ENCODE measurements at regions not wholly inside any gene's neighbourhood (a gene's known extent, or its start where the extent isn't known, plus 50 kb on each side); places are given as distances from the start of the nearest gene placed in this dataset.
A peak's percentile ranks its signal among the peaks of the same experiment; 100 is the strongest.

DNA sequence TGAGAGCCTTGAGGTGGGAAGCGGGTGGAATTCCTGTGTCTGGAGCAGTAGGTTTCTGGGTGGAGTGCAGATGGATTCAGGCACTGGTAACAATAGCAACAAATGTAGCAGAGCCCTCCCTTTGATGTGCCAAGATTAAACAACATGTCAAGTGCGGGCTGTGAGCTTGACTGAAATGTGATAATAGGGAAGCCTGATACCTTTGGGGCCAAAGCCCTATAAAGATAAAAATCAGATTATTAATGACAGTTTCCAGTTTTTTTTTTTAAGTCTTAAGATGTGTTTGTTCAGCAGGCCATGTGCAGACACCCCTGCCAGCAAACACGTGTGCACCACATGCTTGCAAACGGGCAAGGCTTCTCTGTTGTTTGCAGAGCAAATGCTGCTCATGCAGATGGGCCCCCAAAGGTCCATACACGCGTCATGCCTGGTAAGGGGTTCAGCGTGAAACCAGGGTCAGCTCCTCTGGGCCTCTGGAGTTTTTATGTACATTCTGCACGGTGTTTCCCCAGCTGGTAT lies 193.2 kb downstream of the GADD45G start:
- DNase-seq (ENCODE audit: low spot score in 2 of 2) (no peak), ATAC-seq (no peak)
- Mint-ChIP-seq H3K9me3 (no peaks in the 10 kb centered on the region), H3K36me3 (no peaks in the 10 kb centered on the region), H3K27ac (no peak overlapping the region)

DNA sequence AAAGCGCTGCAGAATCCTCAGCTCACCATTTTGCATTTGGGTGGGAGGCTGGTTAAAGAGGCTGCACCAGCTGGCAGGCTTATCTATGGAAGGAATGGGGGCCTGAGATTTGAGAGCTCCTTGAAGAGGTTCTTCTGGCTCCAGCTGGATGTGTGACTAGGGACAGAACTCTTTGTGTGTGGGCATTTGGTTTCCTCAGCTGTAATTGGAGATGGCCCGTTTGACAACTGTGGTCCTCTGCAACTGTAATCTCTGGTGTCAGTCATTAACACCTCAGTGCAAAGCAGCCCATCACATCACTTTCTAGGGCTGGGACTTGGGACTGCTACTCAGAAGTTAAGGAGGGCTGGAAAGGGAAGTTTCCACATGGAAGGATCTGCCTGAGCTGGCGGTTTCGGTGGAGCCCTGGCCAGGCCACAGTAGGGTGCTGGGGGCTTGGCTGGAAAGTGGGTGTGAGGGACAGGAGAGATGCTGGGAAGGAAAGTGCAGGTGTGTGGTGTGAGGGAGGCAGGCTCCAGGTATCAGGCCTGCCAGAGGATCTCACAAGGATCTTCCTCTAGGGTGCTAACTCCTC lies 193.8 kb downstream of the GADD45G start:
- no peaks in the 10 kb centered on the region for H3K9me3 Mint-ChIP-seq
- DNase-seq (ENCODE audit: low spot score in 2 of 2) = no peak
- ATAC-seq = no peak

GRCh38 chr9:89799221-89799620 lies 194.4 kb downstream of the GADD45G start:
- Mint-ChIP-seq H3K27ac (no peak overlapping the region), H3K36me3 (no peaks in the 10 kb centered on the region), H3K9me3 (no peaks in the 10 kb centered on the region)
- no peak for ATAC-seq
- DNase-seq (ENCODE audit: low spot score in 2 of 2) = no peak

More for the DNA sequence above, 193.8 kb downstream of the GADD45G start:
- no peaks in the 10 kb centered on the region for H3K36me3 Mint-ChIP-seq
- H3K27ac Mint-ChIP-seq = no peak overlapping the region

DNA sequence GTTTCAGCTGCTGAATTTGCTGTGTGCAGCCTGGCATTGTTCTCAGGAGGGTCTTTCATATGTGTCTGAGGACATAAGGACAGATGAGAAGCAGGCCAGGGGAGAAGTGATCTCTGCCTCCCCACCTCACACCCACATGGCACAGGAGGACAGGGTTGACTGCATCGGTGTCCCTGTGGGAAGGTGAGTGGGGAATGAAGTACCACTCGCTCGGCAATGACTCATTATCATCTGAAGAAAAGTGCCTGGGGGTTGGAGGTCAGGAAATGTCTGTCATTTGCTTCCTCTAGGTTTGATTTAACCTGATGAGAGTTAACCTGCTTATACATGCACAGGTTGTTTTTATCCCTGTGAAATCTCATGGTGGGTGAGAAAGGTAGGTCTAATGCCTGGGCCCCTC lies 195.0 kb downstream of the GADD45G start:
- no peaks in the 10 kb centered on the region for H3K9me3 Mint-ChIP-seq
- peak overlapping the region in 1 of 2 donors; percentile 14 for H3K27ac Mint-ChIP-seq
- H3K36me3 Mint-ChIP-seq = no peaks in the 10 kb centered on the region
- no peak for DNase-seq (ENCODE audit: low spot score in 2 of 2)
- ATAC-seq = no peak

GRCh38 chr9:89801341-89801740 lies 196.5 kb downstream of the GADD45G start:
- Mint-ChIP-seq H3K9me3 (no peaks in the 10 kb centered on the region), H3K36me3 (no peaks in the 10 kb centered on the region), H3K27ac (no peak overlapping the region)
- ATAC-seq (no peak), DNase-seq (ENCODE audit: low spot score in 2 of 2) (no peak)

GRCh38 chr9:89801742-89802670 lies 197.2 kb downstream of the GADD45G start:
- ATAC-seq (no peak), DNase-seq (ENCODE audit: low spot score in 2 of 2) (peak in 1 of 2 donors; percentile 7)
- Mint-ChIP-seq H3K36me3 (no peaks in the 10 kb centered on the region), H3K27ac (no peak overlapping the region), H3K9me3 (no peaks in the 10 kb centered on the region)

- Mint-ChIP-seq H3K27ac (no peak overlapping the region), H3K9me3 (no peaks in the 10 kb centered on the region), H3K36me3 (no peaks in the 10 kb centered on the region)
- ATAC-seq (no peak), DNase-seq (ENCODE audit: low spot score in 2 of 2) (peak in 1 of 2 donors; percentile 25)
Measured at GRCh38 chr9:89802781-89803355, 198.1 kb downstream of the GADD45G start.

GRCh38 chr9:89803403-89803802 lies 198.6 kb downstream of the GADD45G start:
- Mint-ChIP-seq H3K9me3 (no peaks in the 10 kb centered on the region), H3K36me3 (no peaks in the 10 kb centered on the region), H3K27ac (no peak overlapping the region)
- no peak for ATAC-seq
- peak in 1 of 2 donors; percentile 33 for DNase-seq (ENCODE audit: low spot score in 2 of 2)

DNA sequence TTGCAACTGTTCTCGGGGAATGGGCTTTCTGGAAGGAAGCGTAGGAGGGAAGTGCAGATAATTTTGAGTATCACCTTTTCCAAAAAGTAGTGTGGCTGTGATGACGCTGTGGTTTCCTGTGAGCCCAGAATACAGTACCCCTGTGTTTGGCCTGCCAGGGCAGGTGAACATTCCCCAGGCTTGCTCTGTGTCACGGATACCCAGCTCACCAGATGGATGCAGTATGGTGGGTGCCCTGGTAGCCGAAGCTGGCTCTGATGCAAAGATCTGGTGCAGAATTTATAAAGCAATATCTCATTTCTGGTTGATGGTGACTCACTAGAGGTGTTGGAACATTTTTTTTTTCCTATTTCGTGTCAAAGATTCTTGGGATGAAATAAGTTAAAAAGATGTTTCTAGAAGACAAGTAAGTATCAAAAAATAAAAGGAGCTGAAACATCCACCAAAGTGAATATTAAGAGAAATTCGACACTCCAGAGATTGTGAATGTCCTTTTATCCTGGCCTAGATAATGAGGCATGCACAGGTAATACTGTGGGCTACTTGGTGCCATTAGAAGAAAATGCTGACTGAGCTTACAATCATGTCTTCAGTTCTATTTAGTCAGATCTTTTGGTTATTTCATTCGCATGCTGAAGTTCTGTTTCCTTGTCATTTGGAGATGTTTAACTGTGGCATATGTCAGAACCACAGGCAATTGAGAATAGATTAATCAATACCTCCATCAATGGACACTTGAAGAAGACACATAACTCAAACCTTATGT lies 200.1 kb downstream of the GADD45G start:
- Mint-ChIP-seq H3K27ac (no peak overlapping the region), H3K9me3 (no peaks in the 10 kb centered on the region), H3K36me3 (no peaks in the 10 kb centered on the region)
- DNase-seq (ENCODE audit: low spot score in 2 of 2) (peak in 1 of 2 donors; percentile 18), ATAC-seq (no peak)

- DNase-seq (ENCODE audit: low spot score in 2 of 2) (peak in 1 of 2 donors; percentile 33), ATAC-seq (no peak)
- no peaks in the 10 kb centered on the region for H3K36me3 Mint-ChIP-seq
- H3K9me3 Mint-ChIP-seq = no peaks in the 10 kb centered on the region
- H3K27ac Mint-ChIP-seq = peak overlapping the region in 1 of 2 donors; percentile 83
Measured at GRCh38 chr9:89805571-89806292, 200.9 kb downstream of the GADD45G start.

DNA sequence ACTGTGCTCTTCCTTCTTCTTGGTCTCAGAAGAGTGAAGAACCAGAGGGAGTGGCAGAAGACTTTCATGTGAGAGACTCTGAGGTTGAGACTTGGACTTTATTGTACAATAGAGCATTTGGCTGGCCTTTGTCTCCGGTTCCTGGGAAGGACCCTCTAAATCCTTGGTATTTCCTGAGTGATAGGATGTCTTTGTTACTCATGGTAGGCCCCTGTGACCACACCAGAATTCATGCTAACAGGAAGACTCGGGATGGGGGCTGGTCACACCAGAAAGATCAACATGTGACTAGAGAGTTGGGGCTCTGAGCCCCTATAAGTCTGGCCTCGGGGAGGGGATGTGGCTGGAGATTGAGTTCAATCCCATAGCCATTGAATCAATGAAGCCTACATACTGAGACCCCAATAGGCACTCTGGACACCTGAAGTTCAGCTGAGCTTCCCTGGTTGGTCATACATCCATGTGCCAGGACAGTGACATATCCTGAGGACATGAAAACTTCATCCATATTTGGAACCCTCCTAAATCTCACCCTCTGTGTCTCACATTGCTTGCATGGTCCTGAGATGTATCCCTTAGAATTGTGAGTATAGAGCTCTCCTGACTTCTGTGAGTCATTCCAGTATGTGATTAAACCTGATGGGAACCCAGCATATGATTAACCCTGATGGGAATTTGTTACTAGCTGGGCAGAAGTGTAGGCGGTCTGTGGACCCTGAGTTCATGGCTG lies 201.7 kb downstream of the GADD45G start:
- ATAC-seq (peak in 1 of 2 donors; percentile 26), DNase-seq (ENCODE audit: low spot score in 2 of 2) (no peak)
- Mint-ChIP-seq H3K36me3 (no peaks in the 10 kb centered on the region), H3K27ac (peak overlapping the region in 1 of 2 donors; percentile 22), H3K9me3 (no peaks in the 10 kb centered on the region)

DNA sequence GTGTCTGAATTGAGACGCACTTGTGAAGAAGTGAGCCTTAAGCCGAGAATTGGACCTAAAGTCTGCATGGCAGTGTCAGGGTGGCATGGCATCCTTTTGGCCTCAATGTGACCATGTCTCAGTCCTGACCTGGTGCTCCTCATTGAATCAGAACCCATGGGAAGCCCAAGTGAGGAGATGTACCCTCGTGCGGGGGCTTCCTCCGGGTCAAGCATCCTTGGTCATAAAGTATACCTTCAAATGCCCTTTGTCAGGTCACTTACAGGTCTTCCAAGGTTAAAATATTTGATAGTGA lies 202.2 kb downstream of the GADD45G start:
- no peaks in the 10 kb centered on the region for H3K36me3 Mint-ChIP-seq
- DNase-seq (ENCODE audit: low spot score in 2 of 2) (no peak), ATAC-seq (no peak)
- no peaks in the 10 kb centered on the region for H3K9me3 Mint-ChIP-seq
- H3K27ac Mint-ChIP-seq = no peak overlapping the region

DNA sequence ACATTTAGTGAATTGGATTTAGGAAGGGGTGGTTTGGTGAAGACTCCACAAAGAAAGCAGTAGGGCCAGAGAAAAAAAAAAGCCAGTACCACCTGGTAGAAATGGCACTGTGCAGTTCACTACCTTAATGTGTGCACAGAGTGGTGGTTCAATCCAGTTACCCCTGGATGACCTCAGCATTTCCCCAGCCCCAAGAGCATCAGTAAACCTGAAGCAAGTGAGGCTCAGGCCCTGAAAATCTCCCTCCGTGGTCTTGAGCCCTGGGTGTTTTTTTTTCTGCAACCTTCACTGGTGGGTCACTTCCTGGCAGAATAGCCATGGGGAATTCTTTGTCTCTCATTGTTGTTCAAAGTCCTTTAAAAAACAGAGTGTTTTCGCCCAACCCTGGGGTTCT lies 202.9 kb downstream of the GADD45G start:
- H3K36me3 Mint-ChIP-seq = no peaks in the 10 kb centered on the region
- DNase-seq (ENCODE audit: low spot score in 2 of 2) = no peak
- no peak for ATAC-seq
- H3K9me3 Mint-ChIP-seq = no peaks in the 10 kb centered on the region
- H3K27ac Mint-ChIP-seq = peak overlapping the region in 1 of 2 donors; percentile 38

GRCh38 chr9:89808076-89808755 lies 203.4 kb downstream of the GADD45G start:
- DNase-seq (ENCODE audit: low spot score in 2 of 2) (peak in 1 of 2 donors; percentile 37), ATAC-seq (no peak)
- Mint-ChIP-seq H3K27ac (peak overlapping the region; percentile 38 to 81), H3K9me3 (no peaks in the 10 kb centered on the region), H3K36me3 (no peaks in the 10 kb centered on the region)

- Mint-ChIP-seq H3K9me3 (no peaks in the 10 kb centered on the region), H3K36me3 (no peaks in the 10 kb centered on the region), H3K27ac (no peak overlapping the region)
- DNase-seq (ENCODE audit: low spot score in 2 of 2) (peak in 1 of 2 donors; percentile 25), ATAC-seq (no peak)
Measured at GRCh38 chr9:89808756-89809181, 204.0 kb downstream of the GADD45G start.

Data from activated naive CD4-positive, alpha-beta T cell treated with anti-CD3 and anti-CD28 coated beads, Interleukin-2, amount 50 U/mL, for 72 hours (primary cell).